Coronary artery (tissue), 2 donors: ENCODE measurements at regions not wholly inside any gene's neighbourhood (a gene's known extent, or its start where the extent isn't known, plus 50 kb on each side); places are given as distances from the start of the nearest gene placed in this dataset.

Experiments
- DNase-seq: peaks from one replicate; pipeline ENCODE4 v3.0.0-alpha.2; 2017; ENCODE audit warnings: low spot score
- H3K27ac ChIP-seq, 2 donors: fragments of 200-600 bp; sonication (generic); one replicate each; pipeline ENCODE4 v1.5.1; 2016 to 2019
- H3K4me3 ChIP-seq: fragments of 200-600 bp; sonication (generic); 2 replicates; pipeline ENCODE4 v1.5.1; 2016; ENCODE audit warnings: mild to moderate bottlenecking, moderate library complexity
- TF ChIP-seq, protein P1 (sequence below): fragments of 200-600 bp; sonication (generic); IDR thresholded peaks from one replicate; pipeline ENCODE4 v1.5.1; 2019; ENCODE audit warnings: antibody characterized with exemption

DNA sequence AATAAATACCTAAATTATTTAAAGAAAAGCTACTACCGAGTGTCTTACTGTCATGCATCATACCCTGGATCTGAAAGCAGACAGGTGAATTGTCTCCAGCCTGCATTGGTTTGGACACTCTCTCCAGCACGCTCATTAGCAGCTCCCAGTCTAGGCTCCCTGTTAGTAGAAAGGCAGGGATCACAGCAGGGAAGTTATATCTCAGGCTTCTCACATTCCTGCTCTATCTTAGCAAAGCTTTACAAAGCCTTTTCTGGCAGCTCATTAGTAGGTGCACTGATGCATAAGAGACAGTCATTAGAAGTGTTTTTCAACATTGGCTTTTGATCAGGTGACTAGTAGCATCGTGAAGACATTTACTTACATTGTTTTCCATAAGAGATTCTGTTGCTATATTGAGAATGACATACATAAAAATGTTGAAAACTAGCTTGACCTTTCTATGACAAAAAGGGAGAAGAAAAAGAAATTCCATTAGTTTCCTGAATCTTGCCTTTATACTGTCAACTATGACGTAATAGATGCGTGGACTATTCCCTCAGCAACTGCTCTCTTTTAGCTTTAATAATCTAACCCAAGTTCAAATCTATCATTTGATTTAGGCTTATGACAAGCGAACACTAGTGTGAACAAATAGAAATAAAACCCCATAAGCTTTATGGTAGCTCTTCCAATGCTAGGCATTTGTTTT, 408.7 kb upstream of the KCNH7 start:
- Histone ChIP-seq H3K27ac (no peak overlapping the region), H3K4me3 (no peak overlapping the region)
- TF ChIP-seq, protein P1, sequence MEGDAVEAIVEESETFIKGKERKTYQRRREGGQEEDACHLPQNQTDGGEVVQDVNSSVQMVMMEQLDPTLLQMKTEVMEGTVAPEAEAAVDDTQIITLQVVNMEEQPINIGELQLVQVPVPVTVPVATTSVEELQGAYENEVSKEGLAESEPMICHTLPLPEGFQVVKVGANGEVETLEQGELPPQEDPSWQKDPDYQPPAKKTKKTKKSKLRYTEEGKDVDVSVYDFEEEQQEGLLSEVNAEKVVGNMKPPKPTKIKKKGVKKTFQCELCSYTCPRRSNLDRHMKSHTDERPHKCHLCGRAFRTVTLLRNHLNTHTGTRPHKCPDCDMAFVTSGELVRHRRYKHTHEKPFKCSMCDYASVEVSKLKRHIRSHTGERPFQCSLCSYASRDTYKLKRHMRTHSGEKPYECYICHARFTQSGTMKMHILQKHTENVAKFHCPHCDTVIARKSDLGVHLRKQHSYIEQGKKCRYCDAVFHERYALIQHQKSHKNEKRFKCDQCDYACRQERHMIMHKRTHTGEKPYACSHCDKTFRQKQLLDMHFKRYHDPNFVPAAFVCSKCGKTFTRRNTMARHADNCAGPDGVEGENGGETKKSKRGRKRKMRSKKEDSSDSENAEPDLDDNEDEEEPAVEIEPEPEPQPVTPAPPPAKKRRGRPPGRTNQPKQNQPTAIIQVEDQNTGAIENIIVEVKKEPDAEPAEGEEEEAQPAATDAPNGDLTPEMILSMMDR = no peak
- DNase-seq = no peak

DNA sequence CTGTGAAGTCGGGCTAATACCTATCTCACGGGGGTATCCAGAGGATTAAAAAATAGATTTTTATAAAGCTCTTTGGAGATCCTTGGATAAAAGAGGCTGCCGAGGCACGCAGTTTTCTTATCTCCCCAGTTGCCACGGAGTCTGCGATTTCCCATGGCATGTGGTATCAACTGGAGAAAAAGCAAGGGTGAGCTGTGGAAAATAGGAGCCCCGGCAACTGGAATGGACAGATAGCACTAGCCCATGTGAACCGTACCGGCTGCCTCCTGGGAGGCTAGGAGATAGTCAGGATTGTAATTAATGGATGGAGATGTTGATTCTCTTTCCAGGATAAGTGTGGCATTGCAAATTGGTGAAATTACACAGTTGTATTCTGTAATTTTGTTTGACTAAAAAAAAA, 407.6 kb upstream of the KCNH7 start:
- TF ChIP-seq, protein P1 = no peak
- Histone ChIP-seq H3K4me3 (no peak overlapping the region), H3K27ac (no peak overlapping the region)
- DNase-seq = no peak

DNA sequence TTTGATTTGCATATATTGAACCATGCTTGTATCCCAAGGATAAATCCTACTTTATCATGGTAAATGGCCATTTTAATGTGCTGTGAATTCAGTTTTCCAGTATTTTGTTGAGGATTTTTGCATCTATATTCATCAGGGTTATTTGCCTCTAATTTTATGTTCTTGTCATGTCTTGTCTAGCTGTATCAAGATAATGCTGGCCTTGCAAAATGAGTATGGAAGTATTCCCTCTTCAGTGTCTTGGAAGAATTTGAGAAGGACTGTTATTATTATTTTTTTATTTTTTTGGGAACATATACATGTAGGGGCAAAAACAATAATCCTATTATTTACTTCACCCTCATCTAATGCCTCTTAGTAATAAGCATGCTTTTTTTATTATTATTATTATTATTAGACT, 398.0 kb upstream of the KCNH7 start:
- TF ChIP-seq, protein P1 = no peak
- Histone ChIP-seq H3K27ac (no peak overlapping the region), H3K4me3 (no peak overlapping the region)
- DNase-seq = no peak

GRCh38 chr2:163231666-163232065, 393.1 kb upstream of the KCNH7 start:
- Histone ChIP-seq H3K4me3 (no peak overlapping the region), H3K27ac (no peak overlapping the region)
- no peak for DNase-seq
- TF ChIP-seq, protein P1 = no peak

GRCh38 chr2:163213661-163214081, 375.1 kb upstream of the KCNH7 start:
- Histone ChIP-seq H3K4me3 (no peak overlapping the region), H3K27ac (no peak overlapping the region)
- TF ChIP-seq, protein P1 = no peak
- DNase-seq = no peak

- DNase-seq = no peak
- Histone ChIP-seq H3K27ac (no peak overlapping the region), H3K4me3 (no peak overlapping the region)
- TF ChIP-seq, protein P1 = no peak
These were observed 371.9 kb upstream of the KCNH7 start for GRCh38 chr2:163210430-163210918.

DNA sequence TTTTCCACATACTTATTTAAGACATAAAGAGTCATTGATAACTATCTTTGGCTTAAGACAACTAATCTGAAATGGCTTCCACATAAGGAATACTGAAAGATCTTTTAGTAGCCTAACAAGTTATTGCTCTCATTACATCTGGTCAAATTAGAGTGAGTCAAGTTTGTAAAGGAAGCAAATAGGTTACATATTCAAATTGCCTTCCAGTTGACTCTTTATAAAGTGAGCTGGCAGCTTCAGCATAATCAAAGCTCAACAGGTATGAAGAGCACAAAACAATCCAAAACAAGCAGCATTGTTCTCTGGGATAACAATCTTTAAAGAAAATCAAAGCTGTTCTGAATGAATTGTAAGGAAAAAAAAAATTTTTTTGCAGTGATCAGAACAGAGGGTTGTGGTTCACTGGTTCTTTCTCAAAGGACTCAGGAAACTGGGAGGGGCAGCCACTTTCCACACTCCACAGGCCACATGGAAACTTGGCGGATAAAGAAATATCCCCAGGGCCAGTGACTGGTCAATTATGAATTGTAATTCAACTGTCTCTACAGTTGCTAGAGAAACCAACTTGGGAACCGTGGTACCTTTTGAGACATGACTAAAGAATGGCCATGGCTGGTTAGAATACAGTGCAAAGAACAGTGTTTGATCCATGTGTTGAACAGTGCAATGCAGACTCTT, 369.3 kb upstream of the KCNH7 start:
- H3K4me3 ChIP-seq = no peak overlapping the region
- TF ChIP-seq, protein P1 = no peak
- H3K27ac ChIP-seq = no peak overlapping the region
- no peak for DNase-seq
